Activated CD4-positive, alpha-beta T cell treated with anti-CD3 and anti-CD28 coated beads for 36 hours (primary cell): ENCODE measurements at regions not wholly inside any gene's neighbourhood (a gene's known extent, or its start where the extent isn't known, plus 50 kb on each side); places are given as distances from the start of the nearest gene placed in this dataset. TPM values are rescaled to one million over a fixed set of nuclear protein-coding genes. Genes with fewer than 3 reads are reported as not detected.
"Not testable (repeated sequence)": the region's sequence is repeated elsewhere in the genome, so short reads cannot be mapped to it uniquely, and the experiment has no call there.

Experiments
- ATAC-seq: fragments of 200-7000 bp; cut with Tn5 transposase; one replicate; pipeline ENCODE4 v1.10.0; 2021; ENCODE audit warnings: mild to moderate bottlenecking, moderate library complexity
- CTCF ChIA-PET: fragments of 350-600 bp; sonication (Branson Sonifier 250); formaldehyde crosslinking; loops from one replicate; lab custom pipeline; 2021; ENCODE audit warnings: antibody characterized with exemption; lab: Charles Lee
- POLR2A ChIA-PET: fragments of 350-600 bp; sonication (Branson Sonifier 250); formaldehyde crosslinking; loops from one replicate; lab custom pipeline; 2021; ENCODE audit warnings: antibody characterized with exemption, inconsistent platforms; lab: Charles Lee
- DNase-seq: peaks from one replicate; pipeline ENCODE4 v3.0.0-alpha.2; 2020
- H3K27ac Mint-ChIP-seq: one replicate; pipeline ENCODE4 v1.8.0; 2021; ENCODE audit warnings: mixed read lengths
- H3K27me3 Mint-ChIP-seq: one replicate; pipeline ENCODE4 v1.8.0; 2021; ENCODE audit warnings: mixed read lengths
- H3K36me3 Mint-ChIP-seq: one replicate; pipeline ENCODE4 v1.8.0; 2021; ENCODE audit warnings: low read depth, mixed read lengths
- H3K4me1 Mint-ChIP-seq: one replicate; pipeline ENCODE4 v1.8.0; 2021; ENCODE audit warnings: mixed read lengths
- H3K4me3 Mint-ChIP-seq: one replicate; pipeline ENCODE4 v1.8.0; 2021; ENCODE audit warnings: mild to moderate bottlenecking, moderate library complexity, mixed read lengths
- H3K9me3 Mint-ChIP-seq: one replicate; pipeline ENCODE4 v1.8.0; 2021; ENCODE audit warnings: low read depth, mixed read lengths
- intact Hi-C, 2 experiments: fragments of 100-400 bp; cut with DNase I in 1 of 2; cut with micrococcal nuclease in 1 of 2; formaldehyde crosslinking; loops; one replicate each; pipeline versions ENCODE4 v1.14.2 to v1.15.1; 2022 to 2024; cut with DNase I, micrococcal nuclease
- microRNA-seq: library from miRNA; unstranded; fragments of <30 nt; microRNA quantifications from one replicate; pipeline ENCODE4 v1.2.0, GENCODE V29; 2021; ENCODE audit warnings: borderline replicate concordance

DNA sequence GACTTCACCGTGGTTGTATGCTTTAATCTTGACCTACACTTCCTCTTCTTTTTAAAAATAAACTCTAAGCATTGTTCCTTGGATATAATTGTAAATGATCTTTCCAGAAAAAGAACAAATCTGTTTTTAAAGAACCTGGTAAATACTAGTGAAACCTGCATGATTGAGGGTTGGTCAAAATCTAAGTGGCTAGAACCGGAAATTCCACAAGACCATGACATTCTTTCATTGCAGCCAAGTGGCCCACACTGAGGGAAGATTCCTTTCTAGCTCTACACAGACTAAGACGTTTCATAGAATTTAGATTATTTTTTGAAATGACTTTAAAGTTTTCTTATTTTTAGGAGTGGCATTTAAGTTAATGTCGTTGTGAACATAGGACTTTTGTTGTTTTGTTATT is 356.7 kb downstream of the NYAP2 start:
- DNase-seq = no peak
- H3K27me3 Mint-ChIP-seq = no peaks in the 10 kb centered on the region
- no peak for ATAC-seq
- no peaks in the 10 kb centered on the region for H3K36me3 Mint-ChIP-seq
- intact Hi-C loops = no loop called here
- CTCF ChIA-PET = no interaction called here
- no peak overlapping the region for H3K27ac Mint-ChIP-seq
- H3K9me3 Mint-ChIP-seq = no peaks in the 10 kb centered on the region
- POLR2A ChIA-PET = no interaction called here
- no peak overlapping the region for H3K4me3 Mint-ChIP-seq
- H3K4me1 Mint-ChIP-seq = no peaks in the 10 kb centered on the region

DNA sequence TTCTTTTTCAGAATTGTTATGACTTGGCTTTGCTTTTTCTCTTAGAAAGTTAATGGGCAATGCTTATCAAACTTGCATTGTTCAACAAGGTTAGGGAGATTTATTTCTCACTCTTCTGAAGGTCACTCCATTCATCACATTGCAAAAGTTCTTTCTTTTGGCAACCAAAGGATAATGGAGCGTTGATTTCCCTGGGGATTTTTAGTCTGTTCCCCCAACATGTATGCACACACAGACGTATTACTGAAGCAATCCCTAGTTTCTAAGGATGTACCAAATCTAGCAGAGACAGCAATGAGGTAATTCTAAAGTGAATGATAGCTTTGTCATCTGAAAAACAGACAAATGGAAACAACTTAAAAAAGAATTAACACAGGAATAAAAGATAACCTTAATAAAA is 349.1 kb downstream of the NYAP2 start:
- intact Hi-C loops = no loop called here
- H3K9me3 Mint-ChIP-seq = no peaks in the 10 kb centered on the region
- ChIA-PET POLR2A (no interaction called here), CTCF (no interaction called here)
- H3K36me3 Mint-ChIP-seq = no peaks in the 10 kb centered on the region
- DNase-seq = no peak
- H3K27ac Mint-ChIP-seq = no peak overlapping the region
- no peak for ATAC-seq
- H3K4me3 Mint-ChIP-seq = no peak overlapping the region
- no peaks in the 10 kb centered on the region for H3K4me1 Mint-ChIP-seq
- no peaks in the 10 kb centered on the region for H3K27me3 Mint-ChIP-seq

DNA sequence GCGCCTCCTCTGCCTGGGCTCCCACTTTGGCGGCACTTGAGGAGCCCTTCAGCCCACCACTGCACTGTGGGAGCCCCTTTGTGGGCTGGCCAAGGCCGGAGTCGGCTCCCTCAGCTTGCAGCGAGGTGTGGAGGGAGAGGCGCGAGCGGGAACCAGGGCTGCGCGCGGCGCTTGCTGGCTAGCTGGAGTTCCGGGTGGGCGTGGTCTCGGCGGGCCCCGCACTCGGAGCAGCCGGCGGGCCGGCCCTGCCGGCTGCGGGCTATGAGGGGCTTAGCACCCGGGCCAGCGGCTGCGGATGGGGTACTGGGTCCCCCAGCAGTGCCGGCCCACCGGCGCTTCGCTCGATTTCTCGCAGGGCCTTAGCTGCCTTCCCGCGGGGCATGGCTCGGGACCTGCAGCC is 344.5 kb downstream of the NYAP2 start:
- H3K4me3 Mint-ChIP-seq, POLR2A ChIA-PET: not testable (repeated sequence)

DNA sequence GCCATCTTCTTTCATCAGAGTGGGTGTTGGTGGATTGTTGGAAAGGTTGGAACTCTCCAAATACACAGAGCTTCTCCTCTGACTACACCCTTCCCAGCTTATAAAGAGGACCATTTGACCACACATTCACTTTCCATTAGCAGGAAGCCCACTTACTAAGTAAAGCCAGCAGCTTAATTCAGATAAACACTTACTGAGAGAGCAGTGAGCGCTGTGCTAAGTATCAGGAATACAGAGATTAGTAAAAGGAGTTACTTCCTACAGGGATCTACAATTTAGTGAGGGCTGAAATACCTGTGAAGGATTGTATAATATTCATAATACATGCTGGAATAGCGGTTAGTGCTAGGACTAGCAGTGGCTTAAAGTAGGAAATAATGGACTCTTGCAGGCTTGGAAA is 343.0 kb downstream of the NYAP2 start:
- H3K9me3 Mint-ChIP-seq = no peaks in the 10 kb centered on the region
- no peaks in the 10 kb centered on the region for H3K4me1 Mint-ChIP-seq
- no peaks in the 10 kb centered on the region for H3K27me3 Mint-ChIP-seq
- no peak overlapping the region for H3K27ac Mint-ChIP-seq
- no peak overlapping the region for H3K4me3 Mint-ChIP-seq
- DNase-seq (no peak), ATAC-seq (no peak)
- no peaks in the 10 kb centered on the region for H3K36me3 Mint-ChIP-seq
- POLR2A ChIA-PET = no interaction called here
- CTCF ChIA-PET = no interaction called here
- intact Hi-C loops = no loop called here

More for the DNA sequence above, 344.5 kb downstream of the NYAP2 start:
- H3K4me1 Mint-ChIP-seq, H3K27ac Mint-ChIP-seq, H3K9me3 Mint-ChIP-seq, ATAC-seq, H3K27me3 Mint-ChIP-seq, H3K36me3 Mint-ChIP-seq, DNase-seq, CTCF ChIA-PET, intact Hi-C loops: not testable (repeated sequence)

DNA sequence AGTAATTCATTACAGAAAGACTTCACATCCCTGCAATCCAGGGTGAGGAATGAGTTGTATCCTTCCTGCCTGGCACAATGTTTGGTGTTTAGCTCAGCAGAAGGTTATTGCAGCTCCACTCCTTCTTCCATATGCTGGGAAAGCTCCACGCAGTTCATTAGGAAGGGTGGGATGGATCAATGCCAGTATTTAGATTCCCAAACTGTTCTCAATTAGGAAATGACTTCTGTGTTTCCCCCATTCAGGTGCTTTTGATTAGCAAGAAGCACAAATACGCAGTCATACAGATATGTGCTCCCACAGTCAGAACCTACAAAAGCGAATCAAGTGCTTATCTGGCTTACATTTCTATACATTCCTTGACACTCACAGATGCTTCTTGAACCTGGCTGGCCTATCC is 340.6 kb downstream of the NYAP2 start:
- no peaks in the 10 kb centered on the region for H3K36me3 Mint-ChIP-seq
- CTCF ChIA-PET = interaction anchor here (0.6 to 0.8 kb wide), 2 partner anchors 43 to 473 kb away, joined by 3 to 4 read pairs; no protein-coding TSS in a partner anchor

DNA sequence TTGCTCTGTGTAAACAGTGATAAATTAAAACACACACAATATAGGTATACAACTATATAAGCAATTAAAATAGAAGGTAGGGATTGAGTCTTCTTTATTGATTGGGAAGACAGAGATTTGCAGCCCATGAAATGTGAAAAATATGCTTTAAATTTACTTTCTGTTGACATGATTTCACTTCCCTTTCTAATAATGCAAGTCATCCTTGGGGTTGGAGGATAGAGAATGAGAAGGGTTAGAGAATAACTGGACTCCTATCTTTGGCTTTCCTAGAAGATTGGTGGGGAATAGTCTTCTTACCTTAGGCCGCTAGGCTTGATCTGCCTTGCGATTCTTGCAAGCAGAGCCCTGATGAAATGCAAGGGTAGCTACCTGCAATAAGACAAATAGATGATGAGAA is 339.8 kb downstream of the NYAP2 start:
- DNase-seq (no peak), ATAC-seq (no peak)
- Mint-ChIP-seq H3K9me3 (no peaks in the 10 kb centered on the region), H3K27me3 (no peaks in the 10 kb centered on the region), H3K36me3 (no peaks in the 10 kb centered on the region), H3K4me1 (no peaks in the 10 kb centered on the region), H3K4me3 (no peak overlapping the region), H3K27ac (no peak overlapping the region)
- ChIA-PET POLR2A (no interaction called here), CTCF (interaction anchor here (0.6 kb wide), 1 partner anchor 473 kb away, joined by 3 read pairs; no protein-coding TSS in a partner anchor)
- intact Hi-C loops = no loop called here

More for the DNA sequence above, 340.6 kb downstream of the NYAP2 start:
- H3K9me3 Mint-ChIP-seq = no peaks in the 10 kb centered on the region
- no peak for DNase-seq
- intact Hi-C loops = no loop called here
- no peaks in the 10 kb centered on the region for H3K4me1 Mint-ChIP-seq
- H3K27ac Mint-ChIP-seq = no peak overlapping the region
- H3K4me3 Mint-ChIP-seq = no peak overlapping the region
- POLR2A ChIA-PET = no interaction called here
- no peak for ATAC-seq
- H3K27me3 Mint-ChIP-seq = no peaks in the 10 kb centered on the region

DNA sequence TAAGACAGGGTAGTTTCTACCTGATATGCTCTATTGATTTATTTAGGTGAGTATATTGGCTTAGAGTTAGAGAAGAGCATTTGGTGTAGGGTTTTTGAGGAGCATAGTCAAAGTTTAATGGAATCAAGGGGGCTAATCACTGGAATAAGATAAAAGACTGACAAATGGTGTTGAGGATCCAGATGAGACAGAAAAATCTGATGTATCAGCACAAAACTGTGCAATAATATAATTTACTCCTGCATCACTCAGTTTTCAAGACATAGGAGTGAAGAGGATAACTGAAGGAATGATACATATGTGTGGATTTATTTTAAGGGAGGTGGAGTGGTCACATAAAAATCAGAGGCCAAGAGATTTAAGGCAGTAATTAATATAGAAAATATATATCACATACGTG is 339.2 kb downstream of the NYAP2 start:
- no peak overlapping the region for H3K4me3 Mint-ChIP-seq
- H3K4me1 Mint-ChIP-seq = no peaks in the 10 kb centered on the region
- H3K27ac Mint-ChIP-seq = no peak overlapping the region
- H3K36me3 Mint-ChIP-seq = no peaks in the 10 kb centered on the region
- DNase-seq (no peak), ATAC-seq (no peak)
- CTCF ChIA-PET = interaction anchor here (0.7 to 0.8 kb wide), 2 partner anchors 455 to 511 kb away, joined by 3 read pairs; no protein-coding TSS in a partner anchor
- H3K27me3 Mint-ChIP-seq = peaks cover 2% of the 10 kb centered on the region
- intact Hi-C loops = no loop called here
- no peaks in the 10 kb centered on the region for H3K9me3 Mint-ChIP-seq
- POLR2A ChIA-PET = no interaction called here

DNA sequence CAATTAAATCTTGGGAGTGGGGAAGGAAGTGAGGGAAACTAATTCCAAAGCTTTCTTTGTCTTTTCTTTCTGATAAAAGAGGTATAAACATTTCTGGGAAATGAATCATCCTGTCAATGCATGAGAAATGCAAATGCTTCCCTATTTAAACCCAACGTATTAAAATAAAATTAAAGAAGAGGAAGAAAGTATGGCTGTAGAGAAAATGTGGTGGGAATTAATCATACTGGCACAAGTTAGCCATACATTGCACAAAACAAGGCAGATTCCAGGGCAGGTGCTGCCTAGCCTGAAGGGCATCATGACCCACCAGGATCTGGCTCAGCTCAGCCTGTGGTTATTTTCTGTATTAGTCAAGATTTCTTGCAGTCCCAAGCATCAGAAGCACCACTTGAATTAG is 338.0 kb downstream of the NYAP2 start:
- no peak for ATAC-seq
- H3K36me3 Mint-ChIP-seq = no peaks in the 10 kb centered on the region
- H3K4me3 Mint-ChIP-seq = no peak overlapping the region

DNA sequence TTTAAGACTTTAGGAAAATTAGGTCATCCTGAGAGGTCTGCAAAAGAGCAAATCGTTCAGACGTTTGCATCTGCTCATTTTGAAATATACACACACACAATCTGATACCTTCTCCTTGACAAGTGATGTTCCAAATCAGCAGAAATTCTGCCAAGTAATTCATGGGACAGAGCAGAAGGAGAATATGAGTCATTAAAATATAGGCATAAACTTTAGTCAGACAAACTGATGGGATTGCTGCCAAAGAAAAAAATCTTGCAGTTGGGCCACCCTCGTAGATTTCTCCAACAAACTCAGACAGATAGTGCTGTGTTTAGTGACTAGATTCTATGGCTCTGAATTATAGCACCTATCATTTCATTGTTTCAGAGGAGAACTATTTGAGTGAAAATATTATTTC is 336.3 kb downstream of the NYAP2 start:
- H3K36me3 Mint-ChIP-seq = no peaks in the 10 kb centered on the region
- H3K4me1 Mint-ChIP-seq = no peaks in the 10 kb centered on the region
- ATAC-seq (no peak), DNase-seq (no peak)
- no peaks in the 10 kb centered on the region for H3K9me3 Mint-ChIP-seq
- intact Hi-C loops = no loop called here
- peaks cover 9% of the 10 kb centered on the region for H3K27me3 Mint-ChIP-seq
- POLR2A ChIA-PET = no interaction called here
- CTCF ChIA-PET = no interaction called here
- H3K4me3 Mint-ChIP-seq = no peak overlapping the region
- H3K27ac Mint-ChIP-seq = no peak overlapping the region

More for the DNA sequence above, 338.0 kb downstream of the NYAP2 start:
- no peak overlapping the region for H3K27ac Mint-ChIP-seq
- DNase-seq = no peak
- ChIA-PET POLR2A (no interaction called here), CTCF (interaction anchor here (0.6 kb wide), 1 partner anchor 366 kb away, joined by 4 read pairs; no protein-coding TSS in a partner anchor)
- H3K27me3 Mint-ChIP-seq = peaks cover 3% of the 10 kb centered on the region
- no peaks in the 10 kb centered on the region for H3K4me1 Mint-ChIP-seq
- intact Hi-C loops = no loop called here
- no peaks in the 10 kb centered on the region for H3K9me3 Mint-ChIP-seq

DNA sequence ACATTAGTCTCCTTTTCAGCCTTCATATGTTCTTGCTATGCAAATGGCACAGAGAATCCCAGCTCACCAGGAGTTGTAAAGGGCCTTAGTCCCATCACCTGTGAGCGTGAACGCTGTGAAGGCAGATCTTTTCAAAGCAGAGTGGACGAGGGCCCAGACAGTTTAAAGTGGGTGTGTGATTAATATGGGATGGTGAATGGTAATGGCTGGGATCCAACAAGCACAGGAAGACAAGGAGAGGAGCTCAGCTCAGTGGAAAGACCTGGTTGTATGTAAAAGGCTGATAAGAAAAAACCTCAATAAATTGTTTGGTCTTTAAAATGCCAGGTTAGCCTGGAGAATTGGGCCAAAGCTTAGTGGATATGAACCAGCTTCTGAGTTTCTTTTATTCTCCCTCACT is 326.2 kb downstream of the NYAP2 start:
- Mint-ChIP-seq H3K36me3 (no peaks in the 10 kb centered on the region), H3K27ac (no peak overlapping the region), H3K27me3 (peaks cover 6% of the 10 kb centered on the region), H3K4me1 (no peaks in the 10 kb centered on the region), H3K4me3 (no peak overlapping the region), H3K9me3 (no peaks in the 10 kb centered on the region)
- ATAC-seq (no peak), DNase-seq (no peak)
- intact Hi-C loops = no loop called here
- CTCF ChIA-PET = no interaction called here
- POLR2A ChIA-PET = interaction anchor here (0.6 kb wide), 1 partner anchor 378 kb away, joined by 3 read pairs; no protein-coding TSS in a partner anchor

Small RNAs in the stretch of these regions (microRNA-seq; reads per million reads assigned to microRNA genes)
- gene MIR5702 = not detected
